ENCODE measurements at regions not wholly inside any gene's neighbourhood (a gene's known extent, or its start where the extent isn't known, plus 50 kb on each side); places are given as distances from the start of the nearest gene placed in this dataset.

GRCh38 chr6:169993861-169994481 lies 242.5 kb downstream of the ERMARD start:
- no peak for DNase-seq (ENCODE audit: low read depth)

GRCh38 chr6:169991913-169992312 lies 240.5 kb downstream of the ERMARD start:
- DNase-seq (ENCODE audit: low read depth), result no peak

GRCh38 chr6:169991031-169991390 lies 239.6 kb downstream of the ERMARD start:
- no peak for DNase-seq (ENCODE audit: low read depth)

GRCh38 chr6:169990095-169991030 lies 238.9 kb downstream of the ERMARD start:
- peak; percentile 38 for DNase-seq (ENCODE audit: low read depth)

DNA sequence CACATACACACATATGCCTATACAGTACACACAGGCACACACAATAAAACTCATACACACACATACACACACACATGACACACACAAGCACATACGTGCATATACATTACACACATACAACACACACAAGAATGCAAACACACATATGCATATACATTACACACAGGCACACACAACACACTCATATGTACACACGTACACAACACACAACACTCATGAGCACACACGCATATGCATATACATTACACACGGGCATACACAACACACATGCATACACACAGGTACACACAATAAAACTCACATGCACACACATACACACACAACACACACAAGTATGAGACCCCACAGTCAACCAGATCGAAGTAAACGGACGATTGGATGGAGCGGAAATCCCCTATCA lies 238.2 kb downstream of the ERMARD start:
- DNase-seq (ENCODE audit: low read depth), result no peak

DNA sequence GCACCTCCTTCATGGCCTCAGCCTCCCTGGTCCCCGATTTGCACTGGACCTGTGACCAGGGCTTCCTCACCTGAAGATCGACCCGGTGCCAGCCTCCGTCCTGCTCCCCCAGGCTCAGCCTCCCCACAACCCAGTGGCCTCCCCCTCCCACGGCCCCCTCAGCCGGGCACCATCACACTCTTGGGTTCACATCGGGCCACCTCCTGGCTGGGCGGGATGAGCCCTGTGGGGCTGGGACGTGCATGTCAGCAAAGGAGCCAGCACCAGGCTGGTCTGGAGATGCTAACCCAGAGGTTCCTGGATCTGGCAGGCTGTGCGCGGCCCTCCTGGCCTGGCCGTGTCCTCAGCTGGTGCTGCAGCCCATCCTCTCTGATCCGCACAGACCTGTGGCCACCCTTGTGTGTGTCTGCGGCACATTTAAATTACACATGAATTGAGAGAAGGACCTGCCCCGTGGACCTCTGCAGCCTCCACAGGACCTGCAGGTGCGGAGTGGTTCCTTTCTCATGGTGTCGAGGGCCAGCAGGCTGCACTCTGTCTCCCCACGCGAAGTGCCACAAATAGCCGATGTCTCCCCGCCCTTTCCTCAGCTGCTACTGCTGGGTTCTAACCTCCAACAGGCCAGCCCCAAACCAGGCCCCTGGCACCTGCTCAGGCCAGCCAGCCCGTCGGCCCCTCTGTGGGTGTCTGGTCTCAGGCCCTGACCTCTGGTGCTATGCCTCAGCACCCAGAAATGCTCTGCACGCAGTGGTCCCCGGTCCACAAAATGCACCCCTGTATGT lies 237.5 kb downstream of the ERMARD start:
- DNase-seq (ENCODE audit: low read depth), result no peak

DNA sequence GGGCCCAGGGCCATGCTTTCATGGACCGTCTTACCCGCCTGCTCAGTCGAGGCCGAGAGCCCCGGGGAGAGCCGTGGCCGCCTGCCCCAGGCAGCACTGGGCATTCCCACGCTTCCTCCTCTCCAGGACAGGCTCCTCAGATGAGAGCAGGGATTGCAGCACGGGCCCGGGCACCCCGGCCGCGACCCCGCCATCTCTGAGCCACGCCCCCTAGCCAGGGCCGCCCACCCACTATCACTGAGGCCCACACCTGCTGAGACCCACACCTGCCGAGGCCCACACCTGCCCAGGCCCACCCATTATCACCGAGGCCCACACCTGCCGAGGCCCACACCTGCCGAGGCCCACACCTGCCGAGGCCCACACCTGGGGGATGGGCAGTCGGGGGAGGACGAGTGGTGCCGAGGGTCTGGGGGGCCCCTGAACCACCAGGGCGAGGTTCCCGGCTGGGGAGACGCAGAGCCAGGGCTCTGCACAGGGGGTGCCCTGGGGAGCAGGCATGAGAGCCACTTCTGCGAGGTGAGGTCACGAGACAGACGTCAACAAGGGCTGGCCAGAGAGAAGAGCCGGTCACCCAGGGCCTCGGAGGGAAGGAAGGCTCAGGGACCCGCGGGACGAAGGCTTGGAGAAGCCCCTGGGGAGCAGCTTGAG lies 235.6 kb downstream of the ERMARD start:
- DNase-seq (ENCODE audit: low read depth), result no peak

DNA sequence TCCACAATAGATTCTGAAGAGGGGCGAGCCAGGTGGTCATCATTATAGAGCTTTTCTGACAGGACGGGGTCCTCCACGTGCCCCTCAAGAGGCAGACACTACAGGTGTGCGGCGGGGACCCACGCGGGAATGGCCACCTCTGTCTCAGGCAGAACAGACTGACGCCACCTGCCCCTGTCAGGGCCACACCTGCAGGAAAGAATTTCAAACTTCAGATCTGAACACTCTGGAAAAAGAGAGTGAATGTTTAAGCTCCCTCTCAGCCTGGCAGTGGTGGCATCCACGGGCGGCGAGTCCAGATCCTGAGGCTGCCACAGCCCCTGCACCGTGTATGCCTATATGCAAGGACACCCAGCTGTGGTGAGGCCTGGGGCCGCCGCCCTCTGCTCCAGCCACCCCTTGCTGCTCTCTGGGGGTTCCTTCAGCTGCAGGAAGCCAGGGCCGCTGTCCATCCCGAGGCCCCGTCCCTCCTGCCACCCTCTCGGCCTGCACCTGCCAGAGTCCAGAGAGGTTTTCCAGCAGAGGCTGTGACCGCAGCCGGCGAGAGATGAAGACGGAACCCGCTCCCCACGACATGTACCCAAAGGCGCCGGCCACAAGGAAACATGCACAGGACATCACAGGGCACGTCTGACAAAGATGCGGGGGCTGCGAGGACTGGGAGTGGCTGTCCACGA lies 234.9 kb downstream of the ERMARD start:
- DNase-seq (ENCODE audit: low read depth), result no peak

- DNase-seq (ENCODE audit: low read depth), result no peak
Observed at GRCh38 chr6:169985121-169986015, 233.9 kb downstream of the ERMARD start.

DNA sequence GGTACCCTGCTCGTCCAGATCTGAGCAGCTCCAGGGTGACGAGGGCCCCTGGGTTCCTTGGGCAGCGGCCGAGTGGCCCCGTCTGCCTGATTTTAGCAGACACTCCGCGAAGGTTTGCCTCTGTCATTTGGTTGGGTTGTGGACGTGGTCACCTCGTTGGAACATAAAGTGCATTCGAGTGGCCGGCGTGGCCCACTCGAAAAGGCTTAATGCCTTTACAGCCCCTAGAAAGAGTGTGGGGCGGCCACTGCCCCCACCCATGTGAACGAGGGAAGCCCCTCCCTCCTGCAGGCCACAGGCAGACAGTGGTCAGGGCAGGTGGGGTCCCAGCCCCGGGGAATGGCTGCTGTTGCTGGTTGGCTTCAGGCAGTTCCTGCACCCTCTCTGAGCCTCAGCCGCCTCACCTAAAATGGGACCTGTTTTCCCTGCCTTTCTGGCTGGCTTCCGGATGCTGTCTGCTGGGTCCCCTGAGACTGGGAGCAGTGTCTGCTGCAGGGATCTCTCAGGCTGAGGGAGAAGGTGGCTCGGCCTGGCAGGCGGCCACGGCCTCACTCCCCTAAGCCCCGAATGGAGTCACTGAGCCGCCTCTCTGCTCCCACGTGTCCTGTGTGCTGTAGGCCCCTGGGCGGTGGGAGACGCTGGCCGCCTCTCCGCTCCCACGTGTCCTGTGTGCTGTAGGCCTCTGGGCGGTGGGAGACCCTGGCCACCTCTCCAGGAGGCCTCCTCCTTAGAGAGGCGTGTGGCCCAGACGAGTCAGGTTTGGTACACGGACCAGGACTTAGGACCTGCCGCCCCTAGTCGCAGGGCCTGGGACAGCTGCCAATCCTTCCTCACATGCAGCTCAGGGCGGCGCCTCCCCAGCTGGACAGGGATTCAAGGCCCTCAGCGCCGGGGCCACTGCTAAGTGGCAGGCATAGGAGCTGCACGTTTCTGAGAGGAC lies 233.0 kb downstream of the ERMARD start:
- DNase-seq (ENCODE audit: low read depth), result no peak

- no peak for DNase-seq (ENCODE audit: low read depth)
Observed at GRCh38 chr6:169983651-169984050, 232.2 kb downstream of the ERMARD start.

DNA sequence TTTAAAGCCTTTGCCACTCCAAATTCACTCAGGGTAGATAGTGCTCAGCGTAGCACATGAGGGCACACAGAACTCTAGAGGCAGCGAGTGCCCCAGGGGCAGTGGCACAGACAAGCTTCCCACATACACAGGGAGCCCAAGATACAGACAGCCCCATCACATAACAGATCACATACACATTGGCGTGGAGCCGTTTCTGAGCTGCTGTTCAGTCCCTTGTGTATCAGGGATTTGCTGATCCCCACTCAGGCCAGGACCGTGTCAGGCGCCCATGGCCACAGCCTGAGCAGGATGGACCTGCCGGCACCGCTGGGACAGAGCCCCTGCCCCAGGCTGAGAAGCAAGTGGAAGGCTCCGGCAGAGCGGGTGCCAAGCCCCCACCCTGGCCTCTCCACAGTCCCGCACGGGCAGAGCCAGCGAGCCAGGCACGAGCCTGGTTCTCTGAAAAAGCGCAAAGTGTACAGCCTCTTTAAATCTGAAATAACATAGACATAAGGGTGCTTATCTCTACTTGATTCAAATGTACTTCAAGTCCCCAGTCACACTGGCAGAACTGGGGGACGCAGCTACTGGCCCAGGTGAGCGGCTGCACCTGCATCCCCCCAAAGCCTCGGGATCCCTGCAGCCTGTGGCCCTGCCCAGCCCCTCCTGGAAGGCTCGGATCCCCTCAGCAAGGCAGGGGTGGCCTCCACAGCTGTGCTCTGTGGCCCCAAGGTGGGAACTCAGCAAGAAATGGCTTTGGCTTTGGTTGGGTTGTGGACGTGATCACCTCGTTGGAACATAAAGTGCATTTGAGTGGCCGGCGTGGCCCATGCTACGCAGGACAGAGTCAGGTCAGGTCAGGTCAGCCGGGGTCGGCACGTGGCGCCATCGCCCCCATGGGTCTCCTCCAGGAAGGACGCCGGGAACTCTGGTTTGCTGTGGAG lies 231.3 kb downstream of the ERMARD start:
- DNase-seq (ENCODE audit: low read depth), result no peak

DNA sequence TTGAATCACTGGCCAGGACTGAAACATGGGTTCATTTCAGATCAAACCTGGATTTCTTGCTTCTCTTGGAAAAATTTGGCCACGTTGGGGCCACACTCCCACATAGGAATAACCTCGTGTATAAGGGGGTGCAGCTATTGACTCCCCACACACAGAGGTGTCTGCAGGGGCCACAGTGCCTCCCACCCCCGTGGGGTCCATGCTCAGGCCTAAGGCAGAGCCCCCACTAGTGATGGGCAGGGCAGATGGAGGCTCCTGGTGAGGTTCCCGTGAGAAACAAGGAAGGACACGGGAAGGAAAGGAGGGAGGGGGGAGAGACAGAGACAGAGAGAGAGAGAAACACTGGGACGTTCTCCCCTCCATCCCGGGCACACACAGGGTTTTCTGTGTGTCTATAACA lies 230.5 kb downstream of the ERMARD start:
- no peak for DNase-seq (ENCODE audit: low read depth)

GRCh38 chr6:169981568-169981967 lies 230.1 kb downstream of the ERMARD start:
- DNase-seq (ENCODE audit: low read depth), result no peak

- no peak for DNase-seq (ENCODE audit: low read depth)
Observed at GRCh38 chr6:169980826-169981450, 229.5 kb downstream of the ERMARD start.

- DNase-seq (ENCODE audit: low read depth), result no peak
Observed at GRCh38 chr6:169979873-169980432, 228.5 kb downstream of the ERMARD start.

DNA sequence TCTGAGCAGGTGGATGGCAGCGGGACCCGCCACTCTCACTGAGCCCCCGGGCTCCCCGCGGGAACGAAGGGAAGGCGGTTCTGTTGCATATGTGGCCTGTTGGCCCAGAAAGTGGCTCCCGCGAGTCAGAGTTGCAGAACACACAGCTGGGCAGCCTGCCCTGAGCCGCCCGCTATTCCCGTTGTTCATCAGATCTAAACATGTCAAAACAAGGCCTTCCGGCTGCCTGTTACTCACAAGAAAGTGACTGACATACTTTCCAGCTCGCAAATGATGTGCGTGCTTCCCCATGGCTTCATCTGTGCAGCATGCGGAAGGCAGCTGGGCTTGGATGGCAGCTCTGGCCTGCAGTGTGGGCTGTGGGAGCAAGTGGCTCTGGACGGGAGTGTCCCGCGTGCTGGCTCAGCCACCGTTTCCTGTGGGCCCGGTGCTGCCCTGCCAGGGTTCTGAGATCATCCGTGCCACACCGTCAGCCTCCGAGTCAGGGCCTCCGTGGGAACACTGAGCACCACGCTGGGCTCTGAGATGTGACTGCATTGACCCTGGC lies 227.3 kb downstream of the ERMARD start:
- no peak for DNase-seq (ENCODE audit: low read depth)

Measured in stimulated activated CD4-positive, alpha-beta T cell treated with anti-CD3 and anti-CD28 coated beads, Interleukin-2, amount 100 ng/mL, for 4 hours (primary cell).